GM13977 (cell line): ENCODE measurements at regions not wholly inside any gene's neighbourhood (a gene's known extent, or its start where the extent isn't known, plus 50 kb on each side); places are given as distances from the start of the nearest gene placed in this dataset.
"Not testable (repeated sequence)": the region's sequence is repeated elsewhere in the genome, so short reads cannot be mapped to it uniquely, and the experiment has no call there.

ENCODE experiments used
- DNase-seq: peaks from one replicate; pipeline ENCODE4 v3.0.0; 2012; ENCODE audit warnings: low spot score
- CTCF ChIP-seq: IDR thresholded peaks from 2 replicates; pipeline ENCODE4 v1.5.1; 2012; ENCODE audit warnings: mild to moderate bottlenecking, control low read depth; ENCODE audit not compliant: insufficient read depth; ENCODE audit errors: extremely low read depth, missing control alignments
- in situ Hi-C: fragments of 300-500 bp; cut with MboI; formaldehyde crosslinking; loops from one replicate; pipeline ENCODE4 v1.12.0; 2022; ENCODE audit warnings: low sequenced_read_pairs, low pct_unique_long_range_greater_than_20kb, mixed read lengths, inconsistent platforms; ENCODE audit not compliant: unreplicated experiment

- not testable (repeated sequence) for DNase-seq
Observed at GRCh38 chr2:161513295-161514032, 97.4 kb downstream of the TBR1 start.

GRCh38 chr2:161522796-161523195 lies 101.4 kb upstream of the SLC4A10 start:
- no peak for DNase-seq
- no peak for TF ChIP-seq CTCF
- in situ Hi-C loops = no loop called here

More at GRCh38 chr2:161513295-161514032, 97.4 kb downstream of the TBR1 start:
- in situ Hi-C loops = not testable (repeated sequence)

GRCh38 chr2:161533218-161533617 lies 91.0 kb upstream of the SLC4A10 start:
- no peak for TF ChIP-seq CTCF
- in situ Hi-C loops = no loop called here
- DNase-seq = no peak

- TF ChIP-seq CTCF = no peak
- in situ Hi-C loops = no loop called here
- DNase-seq = no peak
Observed at GRCh38 chr2:161546635-161547034, 77.6 kb upstream of the SLC4A10 start.

- in situ Hi-C loops = no loop called here
- DNase-seq = no peak
- TF ChIP-seq CTCF = no peak
Observed at GRCh38 chr2:161547130-161547529, 77.1 kb upstream of the SLC4A10 start.

GRCh38 chr2:161552015-161552414 lies 72.2 kb upstream of the SLC4A10 start:
- no peak for DNase-seq
- TF ChIP-seq CTCF = no peak
- in situ Hi-C loops = no loop called here

- in situ Hi-C loops = no loop called here
- no peak for TF ChIP-seq CTCF
- no peak for DNase-seq
Observed at GRCh38 chr2:161555826-161556225, 68.4 kb upstream of the SLC4A10 start.
